ENCODE measurements at regions not wholly inside any gene's neighbourhood (a gene's known extent, or its start where the extent isn't known, plus 50 kb on each side); places are given as distances from the start of the nearest gene placed in this dataset.

- no peak for DNase-seq (ENCODE audit: low read depth, low spot score)
- TF ChIP-seq CTCF (IDR thresholded peaks at IDR 0.05; ENCODE audit: low read depth, low read length), result no peak
- ChIA-PET CTCF (no interaction called here), POLR2A (no interaction called here)
- Histone ChIP-seq H3K27me3 (ENCODE audit: control insufficient read depth, insufficient read depth, low read length) (no peaks in the 10 kb centered on the region), H3K4me3 (ENCODE audit: low read depth, low read length) (no peak overlapping the region), H3K27ac (ENCODE audit: low read depth, low read length) (no peak overlapping the region), H3K9me3 (ENCODE audit: control insufficient read depth, insufficient read depth, low read length) (peaks cover 12% of the 10 kb centered on the region)
Measured at GRCh38 chr7:119219663-119220062, 995.2 kb downstream of the ANKRD7 start.

GRCh38 chr7:119223930-119224329 lies 999.4 kb downstream of the ANKRD7 start:
- Histone ChIP-seq H3K9me3 (ENCODE audit: control insufficient read depth, insufficient read depth, low read length) (peaks cover 8% of the 10 kb centered on the region), H3K27ac (ENCODE audit: low read depth, low read length) (no peak overlapping the region), H3K4me3 (ENCODE audit: low read depth, low read length) (no peak overlapping the region), H3K27me3 (ENCODE audit: control insufficient read depth, insufficient read depth, low read length) (no peaks in the 10 kb centered on the region)
- no peak for TF ChIP-seq CTCF (IDR thresholded peaks at IDR 0.05; ENCODE audit: low read depth, low read length)
- POLR2A ChIA-PET, result no interaction called here
- DNase-seq (ENCODE audit: low read depth, low spot score), result no peak
- CTCF ChIA-PET, result no interaction called here

GRCh38 chr7:119228482-119228881 lies 1004.0 kb downstream of the ANKRD7 start:
- Histone ChIP-seq H3K27ac (ENCODE audit: low read depth, low read length) (no peak overlapping the region), H3K4me3 (ENCODE audit: low read depth, low read length) (no peak overlapping the region), H3K9me3 (ENCODE audit: control insufficient read depth, insufficient read depth, low read length) (no peaks in the 10 kb centered on the region), H3K27me3 (ENCODE audit: control insufficient read depth, insufficient read depth, low read length) (no peaks in the 10 kb centered on the region)
- no peak for DNase-seq (ENCODE audit: low read depth, low spot score)
- TF ChIP-seq CTCF (IDR thresholded peaks at IDR 0.05; ENCODE audit: low read depth, low read length), result no peak
- CTCF ChIA-PET, result no interaction called here
- POLR2A ChIA-PET, result no interaction called here

GRCh38 chr7:119232091-119232490 lies 1007.6 kb downstream of the ANKRD7 start:
- TF ChIP-seq CTCF (IDR thresholded peaks at IDR 0.05; ENCODE audit: low read depth, low read length), result no peak
- no peak overlapping the region for H3K4me3 ChIP-seq (ENCODE audit: low read depth, low read length)
- H3K27ac ChIP-seq (ENCODE audit: low read depth, low read length), result no peak overlapping the region
- H3K9me3 ChIP-seq (ENCODE audit: control insufficient read depth, insufficient read depth, low read length), result peaks cover 3% of the 10 kb centered on the region
- H3K27me3 ChIP-seq (ENCODE audit: control insufficient read depth, insufficient read depth, low read length), result no peaks in the 10 kb centered on the region
- CTCF ChIA-PET, result no interaction called here
- POLR2A ChIA-PET, result no interaction called here
- DNase-seq (ENCODE audit: low read depth, low spot score), result no peak

- no peaks in the 10 kb centered on the region for H3K27me3 ChIP-seq (ENCODE audit: control insufficient read depth, insufficient read depth, low read length)
- no peak overlapping the region for H3K4me3 ChIP-seq (ENCODE audit: low read depth, low read length)
- no peak overlapping the region for H3K27ac ChIP-seq (ENCODE audit: low read depth, low read length)
- ChIA-PET CTCF (no interaction called here), POLR2A (no interaction called here)
- no peak for DNase-seq (ENCODE audit: low read depth, low spot score)
- no peak for TF ChIP-seq CTCF (IDR thresholded peaks at IDR 0.05; ENCODE audit: low read depth, low read length)
- peaks cover 3% of the 10 kb centered on the region for H3K9me3 ChIP-seq (ENCODE audit: control insufficient read depth, insufficient read depth, low read length)
Measured at GRCh38 chr7:119233015-119233414, 1008.5 kb downstream of the ANKRD7 start.

Measured in AG04450 (cell line).